HepG2 (cell line): ENCODE measurements at regions not wholly inside any gene's neighbourhood (a gene's known extent, or its start where the extent isn't known, plus 50 kb on each side); places are given as distances from the start of the nearest gene placed in this dataset.

ENCODE experiments used
- ATAC-seq: fragments of 200-7000 bp; cut with Tn5 transposase; 3 replicates; pipeline ENCODE4 v1.9.1; 2020; ENCODE audit warnings: mild to moderate bottlenecking, moderate library complexity
- BruUV-seq: library from RNA; stranded (reverse); fragments of 400-500 nt; replicated peaks from 2 replicates; lab custom pipeline; 2021; lab: Mats Ljungman, UMichigan
- CTCF ChIA-PET: fragments of 300-600 bp; formaldehyde crosslinking; extraction: SDS; loops from one replicate; lab custom pipeline; 2021; ENCODE audit warnings: low total read pairs, inconsistent platforms, low intra/inter-chr PET ratio; lab: Yijun Ruan, JAX
- POLR2A ChIA-PET: fragments of 350-600 bp; sonication (Branson Sonifier 250); formaldehyde crosslinking; loops from one replicate; lab custom pipeline; 2020; ENCODE audit warnings: antibody characterized with exemption, inconsistent platforms; lab: Yijun Ruan, JAX
- DNase-seq: peaks from one replicate; pipeline ENCODE4 v3.0.0-alpha.2; 2015; ENCODE audit warnings: low spot score
- FAIRE-seq: peaks from 3 replicates; lab custom pipeline; 2011; peaks lifted over from hg19 to GRCh38; lab: Jason Lieb, UNC
- H2AFZ ChIP-seq: one replicate; pipeline ENCODE4 v1.6.1; 2011; ENCODE audit warnings: low read length, inconsistent platforms
- H3K27ac ChIP-seq: fragments of 300-600 bp; 3 replicates; pipeline ENCODE4 v1.8.0; 2011; ENCODE audit warnings: mixed run types, mild to moderate bottlenecking, mixed read lengths, low read length, inconsistent platforms; ENCODE audit not compliant: insufficient read depth; ENCODE audit errors: extremely low read length
- H3K27me3 ChIP-seq, 2 experiments: fragments of 200-600 bp in 1 of 2; 2 replicates in 1 of 2; 3 replicates in 1 of 2; pipeline versions ENCODE4 v1.6.0 to v1.8.0; 2011; ENCODE audit warnings: low read length in 2 of 2, mild to moderate bottlenecking in 2 of 2, moderate library complexity in 2 of 2, inconsistent platforms in 1 of 2; ENCODE audit not compliant: insufficient read depth in 2 of 2, control insufficient read depth in 1 of 2
- H3K36me3 ChIP-seq, 2 experiments: fragments of 200-600 bp in 1 of 2; replicated peaks in 1 of 2; 2 replicates in 1 of 2; 3 replicates in 1 of 2; pipeline versions ENCODE4 v1.5.1 to v1.8.0; 2011; ENCODE audit warnings: low read length in 2 of 2, inconsistent platforms in 1 of 2; ENCODE audit not compliant: insufficient read depth in 2 of 2, control insufficient read depth in 1 of 2
- H3K4me1 ChIP-seq: 2 replicates; pipeline ENCODE4 v1.5.1; 2012; ENCODE audit warnings: low read length, inconsistent platforms; ENCODE audit not compliant: insufficient read depth
- H3K4me2 ChIP-seq: 2 replicates; pipeline ENCODE4 v1.6.0; 2011; ENCODE audit warnings: low read depth, low read length, inconsistent platforms
- H3K4me3 ChIP-seq, 3 experiments: fragments of 200-600 bp in 1 of 3; sonication (generic), shearing (Covaris generic) in 1 of 3; replicated peaks in 1 of 3; 2 replicates each; pipeline ENCODE4 v1.5.1; 2011 to 2016; ENCODE audit warnings: low read length in 3 of 3, inconsistent platforms in 2 of 3, low read depth in 2 of 3, mild to moderate bottlenecking in 2 of 3, control low read depth in 1 of 3, mixed read lengths in 1 of 3; ENCODE audit not compliant: insufficient read depth in 1 of 3
- H3K79me2 ChIP-seq: one replicate; pipeline ENCODE4 v1.6.1; 2011; ENCODE audit warnings: low read length, inconsistent platforms; ENCODE audit not compliant: insufficient read depth
- H3K9ac ChIP-seq: 2 replicates; pipeline ENCODE4 v1.6.0; 2011; ENCODE audit warnings: mild to moderate bottlenecking, low read depth, low read length, inconsistent platforms; ENCODE audit not compliant: insufficient read depth
- H3K9me3 ChIP-seq: 2 replicates; pipeline ENCODE4 v1.5.1; 2012; ENCODE audit warnings: mild to moderate bottlenecking, low read length
- H4K20me1 ChIP-seq: 2 replicates; pipeline ENCODE4 v1.6.0; 2011; ENCODE audit warnings: inconsistent platforms, mild to moderate bottlenecking, low read length, moderate library complexity; ENCODE audit not compliant: insufficient read depth
- FOXC1 ChIP-seq: sonication (generic); formaldehyde crosslinking; IDR thresholded peaks from 2 replicates; pipeline ENCODE4 v1.8.0; 2022; ENCODE audit warnings: mild to moderate bottlenecking, missing genetic modification reagents, borderline replicate concordance
- MED13 ChIP-seq: sonication (generic); formaldehyde crosslinking; IDR thresholded peaks from 2 replicates; pipeline ENCODE4 v1.5.0; 2020; ENCODE audit warnings: missing genetic modification reagents
- PRMT3 ChIP-seq: sonication (generic); formaldehyde crosslinking; IDR thresholded peaks from 2 replicates; pipeline ENCODE4 v1.8.1; 2022; ENCODE audit warnings: low read depth, mild to moderate bottlenecking, moderate library complexity, missing genetic modification reagents, borderline replicate concordance
- ZNF24 ChIP-seq: fragments of 450-650 bp; IDR thresholded peaks from 2 replicates; pipeline ENCODE4 v1.6.1; 2017; ENCODE audit warnings: antibody characterized with exemption, mild to moderate bottlenecking
- ZNF296 ChIP-seq: sonication (generic); formaldehyde crosslinking; conservative IDR thresholded peaks from 2 replicates; pipeline ENCODE4 v1.5.0; 2020; ENCODE audit warnings: mild to moderate bottlenecking, missing genetic modification reagents
- ZNF33A ChIP-seq: sonication (generic); formaldehyde crosslinking; IDR thresholded peaks from 2 replicates; pipeline ENCODE4 v1.5.1; 2020; ENCODE audit warnings: missing genetic modification reagents, mild to moderate bottlenecking, moderate library complexity, borderline replicate concordance
- ZNF569 ChIP-seq: sonication (generic); formaldehyde crosslinking; IDR thresholded peaks from 2 replicates; pipeline ENCODE4 v1.5.0; 2020; ENCODE audit warnings: mild to moderate bottlenecking, missing genetic modification reagents, moderate library complexity, borderline replicate concordance
- ZNF724P ChIP-seq: sonication (generic); formaldehyde crosslinking; IDR thresholded peaks from 2 replicates; pipeline ENCODE4 v1.8.0; 2022; ENCODE audit warnings: missing genetic modification reagents, borderline replicate concordance
- ZNF780A ChIP-seq: sonication (generic); formaldehyde crosslinking; IDR thresholded peaks from 2 replicates; pipeline ENCODE4 v1.8.0; 2022; ENCODE audit warnings: mild to moderate bottlenecking, missing genetic modification reagents, moderate library complexity
- ZSCAN20 ChIP-seq: sonication (generic); formaldehyde crosslinking; IDR thresholded peaks from 2 replicates; pipeline ENCODE4 v1.4.0; 2020; ENCODE audit warnings: missing genetic modification reagents, mild to moderate bottlenecking, borderline replicate concordance
- WGBS: methylation state at CpG from one replicate; pipeline ENCODE4 v1.1.6; 2017; ENCODE audit warnings: low lambda C conversion rate; 5-methylcytosine and 5-hydroxymethylcytosine counted together
- in situ Hi-C: cut with HindIII; loops from 2 replicates; pipeline ENCODE4 v1.10.0; 2017; ENCODE audit warnings: low pct_unique_long_range_greater_than_20kb; ENCODE audit not compliant: extremely low pct_ligation_motif_present
- intact Hi-C: fragments of 100-400 bp; cut with micrococcal nuclease; formaldehyde crosslinking; loops from one replicate; pipeline ENCODE4 v1.10.0; 2022; ENCODE audit not compliant: unreplicated experiment
- TF ChIP-seq, protein P1 (sequence below): sonication (generic); formaldehyde crosslinking; IDR thresholded peaks from 2 replicates; pipeline ENCODE4 v1.8.1; 2023; ENCODE audit warnings: mild to moderate bottlenecking, moderate library complexity, missing genetic modification reagents
- TF ChIP-seq, protein P2 (sequence below), 2 experiments: IDR thresholded peaks; 2 replicates each; pipeline ENCODE4 v1.6.1; 2011 to 2012; ENCODE audit warnings: low read length in 2 of 2, borderline replicate concordance in 1 of 2, low read depth in 1 of 2, mild to moderate bottlenecking in 1 of 2, moderate library complexity in 1 of 2
- TF ChIP-seq, protein P3 (sequence below): sonication (generic); IDR thresholded peaks from 2 replicates; pipeline ENCODE4 v1.6.1; 2016; ENCODE audit warnings: low read depth, borderline replicate concordance
- TF ChIP-seq, protein P4 (sequence below): sonication (generic); formaldehyde crosslinking; IDR thresholded peaks from 2 replicates; pipeline ENCODE4 v1.4.0; 2020; ENCODE audit warnings: missing genetic modification reagents

DNA sequence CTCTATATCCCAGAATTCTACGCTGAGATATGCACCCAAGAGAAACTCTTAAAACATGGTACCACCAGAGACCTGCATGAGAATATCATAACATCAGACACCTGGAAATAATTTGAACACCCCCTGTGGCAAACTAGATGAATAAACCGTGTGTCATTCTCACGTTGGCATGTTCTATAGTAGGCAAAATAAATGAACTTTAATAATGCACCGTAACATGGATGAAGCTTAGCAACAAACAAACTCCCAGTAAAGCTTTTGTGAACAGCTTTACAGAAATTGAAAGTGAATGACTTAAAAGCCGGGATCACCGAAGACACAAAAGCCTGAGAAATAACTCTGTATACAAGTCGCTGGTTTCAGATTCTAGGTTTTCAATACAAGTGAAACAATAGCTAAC is 1166.8 kb upstream of the CITED2 start (continued):
- TF ChIP-seq ZNF569 (CRISPR knock-in tag) (no peak), FOXC1 (CRISPR knock-in tag) (no peak), ZSCAN20 (CRISPR knock-in tag) (no peak), ZNF780A (no peak), ZNF296 (CRISPR knock-in tag) (no peak)

DNA sequence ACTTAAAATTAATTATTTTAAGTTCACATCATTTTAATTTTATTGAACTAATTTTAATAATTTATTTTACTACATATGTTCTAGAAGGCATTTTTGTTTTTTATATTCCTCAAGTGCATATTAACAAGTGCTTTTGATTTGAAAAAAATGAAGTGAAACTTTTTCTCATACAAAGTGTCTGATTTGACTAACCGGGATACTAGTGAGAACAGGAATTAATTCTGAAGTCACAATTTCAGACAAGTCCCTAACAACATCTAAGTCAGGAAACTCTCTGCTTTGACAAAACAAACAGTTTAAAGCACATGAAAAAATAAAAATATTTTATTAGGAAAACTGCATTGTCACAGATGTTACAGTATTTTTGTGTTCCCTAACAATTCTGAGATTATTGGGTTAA is 1166.3 kb upstream of the CITED2 start:
- H3K36me3 ChIP-seq = no peaks in the 10 kb centered on the region
- in situ Hi-C loops (no loop called here), intact Hi-C loops (no loop called here)
- BruUV-seq = no TSS peak
- H3K4me3 ChIP-seq = no peak overlapping the region
- WGBS = 69% methylated on average over 1 of the region's 1 CpG
- H3K27me3 ChIP-seq = no peaks in the 10 kb centered on the region
- POLR2A ChIA-PET = no interaction called here
- DNase-seq (no peak), ATAC-seq (no peak), FAIRE-seq (no peak)
- H4K20me1 ChIP-seq = no peaks in the 10 kb centered on the region
- H3K4me2 ChIP-seq = no peak overlapping the region
- no peaks in the 10 kb centered on the region for H3K4me1 ChIP-seq
- no peak overlapping the region for H3K9ac ChIP-seq
- CTCF ChIA-PET = no interaction called here
- H2AFZ ChIP-seq = no peak overlapping the region
- H3K9me3 ChIP-seq = peaks cover 67% of the 10 kb centered on the region
- no peak overlapping the region for H3K27ac ChIP-seq
- H3K79me2 ChIP-seq = no peaks in the 10 kb centered on the region
- TF ChIP-seq, protein P1, sequence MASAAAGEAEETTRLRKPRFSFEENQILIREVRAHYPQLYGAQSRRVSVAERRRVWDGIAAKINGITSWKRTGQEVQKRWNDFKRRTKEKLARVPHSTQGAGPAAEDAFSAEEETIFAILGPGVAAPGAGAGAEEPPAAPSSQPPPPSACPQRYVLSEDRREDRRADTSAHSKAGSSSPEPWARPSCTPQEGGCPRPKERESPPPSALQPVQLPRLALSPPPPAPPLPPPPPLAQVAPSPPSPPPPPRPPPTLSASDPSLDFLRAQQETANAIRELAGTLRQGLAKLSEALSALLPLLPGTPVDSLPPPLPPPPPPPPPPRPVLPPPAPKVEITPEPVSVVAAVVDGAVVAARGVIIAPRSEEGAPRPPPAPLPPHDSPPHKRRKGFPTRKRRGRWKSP (CRISPR knock-in tag) = no peak
- TF ChIP-seq, protein P2, sequence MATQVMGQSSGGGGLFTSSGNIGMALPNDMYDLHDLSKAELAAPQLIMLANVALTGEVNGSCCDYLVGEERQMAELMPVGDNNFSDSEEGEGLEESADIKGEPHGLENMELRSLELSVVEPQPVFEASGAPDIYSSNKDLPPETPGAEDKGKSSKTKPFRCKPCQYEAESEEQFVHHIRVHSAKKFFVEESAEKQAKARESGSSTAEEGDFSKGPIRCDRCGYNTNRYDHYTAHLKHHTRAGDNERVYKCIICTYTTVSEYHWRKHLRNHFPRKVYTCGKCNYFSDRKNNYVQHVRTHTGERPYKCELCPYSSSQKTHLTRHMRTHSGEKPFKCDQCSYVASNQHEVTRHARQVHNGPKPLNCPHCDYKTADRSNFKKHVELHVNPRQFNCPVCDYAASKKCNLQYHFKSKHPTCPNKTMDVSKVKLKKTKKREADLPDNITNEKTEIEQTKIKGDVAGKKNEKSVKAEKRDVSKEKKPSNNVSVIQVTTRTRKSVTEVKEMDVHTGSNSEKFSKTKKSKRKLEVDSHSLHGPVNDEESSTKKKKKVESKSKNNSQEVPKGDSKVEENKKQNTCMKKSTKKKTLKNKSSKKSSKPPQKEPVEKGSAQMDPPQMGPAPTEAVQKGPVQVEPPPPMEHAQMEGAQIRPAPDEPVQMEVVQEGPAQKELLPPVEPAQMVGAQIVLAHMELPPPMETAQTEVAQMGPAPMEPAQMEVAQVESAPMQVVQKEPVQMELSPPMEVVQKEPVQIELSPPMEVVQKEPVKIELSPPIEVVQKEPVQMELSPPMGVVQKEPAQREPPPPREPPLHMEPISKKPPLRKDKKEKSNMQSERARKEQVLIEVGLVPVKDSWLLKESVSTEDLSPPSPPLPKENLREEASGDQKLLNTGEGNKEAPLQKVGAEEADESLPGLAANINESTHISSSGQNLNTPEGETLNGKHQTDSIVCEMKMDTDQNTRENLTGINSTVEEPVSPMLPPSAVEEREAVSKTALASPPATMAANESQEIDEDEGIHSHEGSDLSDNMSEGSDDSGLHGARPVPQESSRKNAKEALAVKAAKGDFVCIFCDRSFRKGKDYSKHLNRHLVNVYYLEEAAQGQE (IDR thresholded peaks at IDR 0.05; ENCODE audit: borderline replicate concordance in 1 of 2, low read depth in 1 of 2, low read length in 2 of 2) = no peak
- TF ChIP-seq MED13 (CRISPR knock-in tag) (no peak), ZNF724P (CRISPR knock-in tag) (no peak), PRMT3 (CRISPR knock-in tag) (no peak), ZNF33A (CRISPR knock-in tag) (no peak), ZNF24 (no peak)
- TF ChIP-seq, protein P3, sequence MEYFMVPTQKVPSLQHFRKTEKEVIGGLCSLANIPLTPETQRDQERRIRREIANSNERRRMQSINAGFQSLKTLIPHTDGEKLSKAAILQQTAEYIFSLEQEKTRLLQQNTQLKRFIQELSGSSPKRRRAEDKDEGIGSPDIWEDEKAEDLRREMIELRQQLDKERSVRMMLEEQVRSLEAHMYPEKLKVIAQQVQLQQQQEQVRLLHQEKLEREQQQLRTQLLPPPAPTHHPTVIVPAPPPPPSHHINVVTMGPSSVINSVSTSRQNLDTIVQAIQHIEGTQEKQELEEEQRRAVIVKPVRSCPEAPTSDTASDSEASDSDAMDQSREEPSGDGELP = no peak
- TF ChIP-seq, protein P4, sequence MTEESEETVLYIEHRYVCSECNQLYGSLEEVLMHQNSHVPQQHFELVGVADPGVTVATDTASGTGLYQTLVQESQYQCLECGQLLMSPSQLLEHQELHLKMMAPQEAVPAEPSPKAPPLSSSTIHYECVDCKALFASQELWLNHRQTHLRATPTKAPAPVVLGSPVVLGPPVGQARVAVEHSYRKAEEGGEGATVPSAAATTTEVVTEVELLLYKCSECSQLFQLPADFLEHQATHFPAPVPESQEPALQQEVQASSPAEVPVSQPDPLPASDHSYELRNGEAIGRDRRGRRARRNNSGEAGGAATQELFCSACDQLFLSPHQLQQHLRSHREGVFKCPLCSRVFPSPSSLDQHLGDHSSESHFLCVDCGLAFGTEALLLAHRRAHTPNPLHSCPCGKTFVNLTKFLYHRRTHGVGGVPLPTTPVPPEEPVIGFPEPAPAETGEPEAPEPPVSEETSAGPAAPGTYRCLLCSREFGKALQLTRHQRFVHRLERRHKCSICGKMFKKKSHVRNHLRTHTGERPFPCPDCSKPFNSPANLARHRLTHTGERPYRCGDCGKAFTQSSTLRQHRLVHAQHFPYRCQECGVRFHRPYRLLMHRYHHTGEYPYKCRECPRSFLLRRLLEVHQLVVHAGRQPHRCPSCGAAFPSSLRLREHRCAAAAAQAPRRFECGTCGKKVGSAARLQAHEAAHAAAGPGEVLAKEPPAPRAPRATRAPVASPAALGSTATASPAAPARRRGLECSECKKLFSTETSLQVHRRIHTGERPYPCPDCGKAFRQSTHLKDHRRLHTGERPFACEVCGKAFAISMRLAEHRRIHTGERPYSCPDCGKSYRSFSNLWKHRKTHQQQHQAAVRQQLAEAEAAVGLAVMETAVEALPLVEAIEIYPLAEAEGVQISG (CRISPR knock-in tag) = no peak
